IMR-90 (cell line): ENCODE measurements at regions not wholly inside any gene's neighbourhood (a gene's known extent, or its start where the extent isn't known, plus 50 kb on each side); places are given as distances from the start of the nearest gene placed in this dataset.
"Not testable (repeated sequence)": the region's sequence is repeated elsewhere in the genome, so short reads cannot be mapped to it uniquely, and the experiment has no call there.

ENCODE experiments used
- BHLHE40 ChIP-seq: fragments of 150-350 bp; IDR thresholded peaks from 2 replicates; pipeline ENCODE4 v1.6.1; 2016; ENCODE audit warnings: mild to moderate bottlenecking, low read depth, low read length
- CEBPB ChIP-seq: IDR thresholded peaks from 2 replicates; pipeline ENCODE4 v1.6.1; 2012; ENCODE audit warnings: low read depth, low read length, improper control_type of control experiment
- CTCF ChIP-seq: conservative IDR thresholded peaks from 2 replicates; pipeline ENCODE4 v1.5.1; 2012; ENCODE audit warnings: mild to moderate bottlenecking, low read depth, low read length, improper control_type of control experiment
- ELK1 ChIP-seq: fragments of 150-350 bp; IDR thresholded peaks from 2 replicates; pipeline ENCODE4 v1.6.1; 2016; ENCODE audit warnings: low read depth, mild to moderate bottlenecking, low read length, moderate library complexity, borderline replicate concordance
- MXI1 ChIP-seq: IDR thresholded peaks from 2 replicates; pipeline ENCODE4 v1.6.1; 2012; ENCODE audit warnings: low read depth, mild to moderate bottlenecking, low read length, moderate library complexity, borderline replicate concordance
- NFE2L2 ChIP-seq: fragments of 150-350 bp; IDR thresholded peaks from 2 replicates; pipeline ENCODE4 v1.6.1; 2016; ENCODE audit warnings: low read depth, mild to moderate bottlenecking, low read length
- POLR2A ChIP-seq: IDR thresholded peaks from 2 replicates; pipeline ENCODE4 v1.6.1; 2012; ENCODE audit warnings: mild to moderate bottlenecking, low read depth, low read length
- RAD21 ChIP-seq: IDR thresholded peaks from 2 replicates; pipeline ENCODE4 v1.6.1; 2012; ENCODE audit warnings: low read length, improper control_type of control experiment
- RFX5 ChIP-seq: IDR thresholded peaks from 2 replicates; pipeline ENCODE4 v1.8.0; 2012; ENCODE audit warnings: low read depth, mild to moderate bottlenecking, low read length, moderate library complexity
- USF2 ChIP-seq: fragments of 150-350 bp; IDR thresholded peaks from 2 replicates; pipeline ENCODE4 v1.6.1; 2017; ENCODE audit warnings: mild to moderate bottlenecking, antibody characterized with exemption, low read length, low read depth

DNA sequence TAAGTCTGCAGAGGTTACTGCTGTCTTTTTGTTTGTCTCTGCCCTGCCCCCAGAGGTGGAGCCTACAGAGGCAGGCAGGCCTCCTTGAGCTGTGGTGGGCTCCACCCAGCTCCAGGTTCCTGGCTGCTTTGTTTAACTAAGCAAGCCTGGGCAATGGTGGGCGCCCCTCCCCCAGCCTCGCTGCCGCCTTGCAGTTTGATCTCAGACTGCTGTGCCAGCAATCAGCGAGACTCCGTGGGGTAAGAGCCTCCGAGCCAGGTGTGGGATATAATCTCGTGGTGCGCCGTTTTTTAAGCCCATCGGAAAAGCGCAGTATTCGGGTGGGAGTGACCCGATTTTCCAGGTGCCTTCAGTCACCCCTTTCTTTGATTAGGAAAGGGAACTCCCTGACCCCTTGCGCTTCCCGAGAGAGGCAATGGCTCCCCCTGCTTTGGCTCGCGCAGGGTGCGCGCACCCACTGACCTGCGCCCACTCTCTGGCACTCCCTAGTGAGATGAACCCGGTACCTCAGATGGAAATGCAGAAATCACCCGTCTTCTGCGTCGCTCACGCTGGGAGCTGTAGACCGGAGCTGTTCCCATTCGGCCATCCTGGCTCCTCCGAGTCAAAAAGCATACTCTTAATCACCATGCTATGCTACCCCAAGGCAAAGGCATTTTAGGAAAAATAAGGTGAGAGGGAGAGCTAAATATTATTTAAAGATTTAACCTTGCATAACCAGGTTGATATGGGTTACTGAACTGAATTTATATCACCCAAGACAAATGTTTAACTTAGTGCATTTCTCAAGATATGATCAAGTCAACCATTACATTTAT is 96.8 kb downstream of the FANCF start:
- not testable (repeated sequence) for TF ChIP-seq MXI1, CTCF, USF2, CEBPB, NFE2L2, RAD21, ELK1, POLR2A, BHLHE40, RFX5
